ENCODE measurements at regions not wholly inside any gene's neighbourhood (a gene's known extent, or its start where the extent isn't known, plus 50 kb on each side); places are given as distances from the start of the nearest gene placed in this dataset.

- Histone ChIP-seq H3K27me3 (ENCODE audit: insufficient read depth, low read depth) (no peaks in the 10 kb centered on the region), H3K4me3 (no peak overlapping the region), H3K27ac (no peak overlapping the region), H2AFZ (no peak overlapping the region), H3K9me2 (ENCODE audit: insufficient read depth) (no peaks in the 10 kb centered on the region), H4K20me1 (ENCODE audit: insufficient read depth) (no peaks in the 10 kb centered on the region), H3K4me2 (no peak overlapping the region), H3K36me3 (ENCODE audit: low read depth) (no peaks in the 10 kb centered on the region), H3F3A (ENCODE audit: insufficient read depth, low read depth) (0 out of 2 replicates have a peak, but pooled peaks cover 5% of the 10 kb centered on the region), H3K9me3 (ENCODE audit: insufficient read depth, low read depth) (no peaks in the 10 kb centered on the region), H3K79me2 (ENCODE audit: low read depth) (no peaks in the 10 kb centered on the region), H3K4me1 (replicated peaks; ENCODE audit: insufficient read depth) (peaks cover 19% of the 10 kb centered on the region)
- intact Hi-C loops (cut with micrococcal nuclease; ENCODE audit: unreplicated experiment), result no loop called here
- POLR2A ChIA-PET (ENCODE audit: unreplicated experiment), result no interaction called here
- no TSS peak for BruUV-seq (replicated peaks)
- TF ChIP-seq EZH2 (IDR thresholded peaks at IDR 0.05; ENCODE audit: low read depth), result no peak
- no peak for TF ChIP-seq CTCF (conservative IDR thresholded peaks at IDR 0.05)
- CTCF ChIA-PET, result no interaction called here
- no peak for DNase-seq
Observed at GRCh38 chr2:150859877-150860276, 372.4 kb upstream of the RND3 start.

- BruUV-seq (replicated peaks), result no TSS peak
- Histone ChIP-seq H2AFZ (no peak overlapping the region), H3K9me3 (ENCODE audit: insufficient read depth, low read depth) (no peaks in the 10 kb centered on the region), H3F3A (ENCODE audit: insufficient read depth, low read depth) (0 out of 2 replicates have a peak, but pooled peaks cover 5% of the 10 kb centered on the region), H3K27ac (no peak overlapping the region), H3K9me2 (ENCODE audit: insufficient read depth) (no peaks in the 10 kb centered on the region), H3K4me1 (replicated peaks; ENCODE audit: insufficient read depth) (peaks cover 19% of the 10 kb centered on the region), H3K4me3 (no peak overlapping the region), H4K20me1 (ENCODE audit: insufficient read depth) (no peaks in the 10 kb centered on the region), H3K27me3 (ENCODE audit: insufficient read depth, low read depth) (no peaks in the 10 kb centered on the region), H3K4me2 (no peak overlapping the region), H3K36me3 (ENCODE audit: low read depth) (no peaks in the 10 kb centered on the region), H3K79me2 (ENCODE audit: low read depth) (no peaks in the 10 kb centered on the region)
- no peak for DNase-seq
- CTCF ChIA-PET, result no interaction called here
- TF ChIP-seq CTCF (conservative IDR thresholded peaks at IDR 0.05), result no peak
- TF ChIP-seq EZH2 (IDR thresholded peaks at IDR 0.05; ENCODE audit: low read depth), result no peak
- intact Hi-C loops (cut with micrococcal nuclease; ENCODE audit: unreplicated experiment), result no loop called here
- POLR2A ChIA-PET (ENCODE audit: unreplicated experiment), result no interaction called here
Observed at GRCh38 chr2:150859162-150859561, 371.7 kb upstream of the RND3 start.

GRCh38 chr2:150858382-150858781 lies 370.9 kb upstream of the RND3 start:
- POLR2A ChIA-PET (ENCODE audit: unreplicated experiment), result no interaction called here
- H3F3A ChIP-seq (ENCODE audit: insufficient read depth, low read depth), result 0 out of 2 replicates have a peak, but pooled peaks cover 5% of the 10 kb centered on the region
- no peaks in the 10 kb centered on the region for H4K20me1 ChIP-seq (ENCODE audit: insufficient read depth)
- no peak overlapping the region for H3K27ac ChIP-seq
- CTCF ChIA-PET, result no interaction called here
- no peak for DNase-seq
- no peak overlapping the region for H3K4me3 ChIP-seq
- peaks cover 19% of the 10 kb centered on the region for H3K4me1 ChIP-seq (replicated peaks; ENCODE audit: insufficient read depth)
- H3K79me2 ChIP-seq (ENCODE audit: low read depth), result no peaks in the 10 kb centered on the region
- BruUV-seq (replicated peaks), result no TSS peak
- no peaks in the 10 kb centered on the region for H3K9me3 ChIP-seq (ENCODE audit: insufficient read depth, low read depth)
- TF ChIP-seq CTCF (conservative IDR thresholded peaks at IDR 0.05) (no peak), EZH2 (IDR thresholded peaks at IDR 0.05; ENCODE audit: low read depth) (no peak)
- no peaks in the 10 kb centered on the region for H3K9me2 ChIP-seq (ENCODE audit: insufficient read depth)
- intact Hi-C loops (cut with micrococcal nuclease; ENCODE audit: unreplicated experiment), result no loop called here
- no peak overlapping the region for H3K4me2 ChIP-seq
- H3K36me3 ChIP-seq (ENCODE audit: low read depth), result no peaks in the 10 kb centered on the region
- no peak overlapping the region for H2AFZ ChIP-seq
- H3K27me3 ChIP-seq (ENCODE audit: insufficient read depth, low read depth), result no peaks in the 10 kb centered on the region

Data from PC-9 (cell line).